ENCODE measurements at regions not wholly inside any gene's neighbourhood (a gene's known extent, or its start where the extent isn't known, plus 50 kb on each side); places are given as distances from the start of the nearest gene placed in this dataset.
A peak's percentile ranks its signal among the peaks of the same experiment; 100 is the strongest.
"Not testable (repeated sequence)": the region's sequence is repeated elsewhere in the genome, so short reads cannot be mapped to it uniquely, and the experiment has no call there.

GRCh38 chrX:39764441-39764914 lies 333.3 kb downstream of the BCOR start:
- no peak for DNase-seq (ENCODE audit: low read depth in 3 of 3)

DNA sequence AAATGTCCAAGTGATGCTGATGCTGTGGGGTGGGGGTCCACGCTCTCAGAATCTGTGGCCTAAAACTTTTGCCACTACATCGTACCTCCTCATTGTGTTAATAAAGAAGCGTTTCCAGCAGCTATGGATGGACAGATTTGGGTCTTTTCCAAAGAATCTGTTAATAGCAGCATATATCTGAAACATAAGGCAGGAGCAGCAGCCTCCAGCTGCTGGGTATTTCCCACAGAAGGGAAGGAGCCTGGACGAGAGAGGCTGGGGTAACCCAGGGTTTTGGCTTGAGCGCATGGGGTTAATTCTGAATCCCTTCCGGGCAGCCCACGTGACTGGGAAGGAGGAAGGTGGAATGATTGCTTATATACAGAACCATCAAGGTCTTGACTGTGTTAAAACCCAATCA lies 332.4 kb downstream of the BCOR start:
- no peak for DNase-seq (ENCODE audit: low read depth in 3 of 3)

DNA sequence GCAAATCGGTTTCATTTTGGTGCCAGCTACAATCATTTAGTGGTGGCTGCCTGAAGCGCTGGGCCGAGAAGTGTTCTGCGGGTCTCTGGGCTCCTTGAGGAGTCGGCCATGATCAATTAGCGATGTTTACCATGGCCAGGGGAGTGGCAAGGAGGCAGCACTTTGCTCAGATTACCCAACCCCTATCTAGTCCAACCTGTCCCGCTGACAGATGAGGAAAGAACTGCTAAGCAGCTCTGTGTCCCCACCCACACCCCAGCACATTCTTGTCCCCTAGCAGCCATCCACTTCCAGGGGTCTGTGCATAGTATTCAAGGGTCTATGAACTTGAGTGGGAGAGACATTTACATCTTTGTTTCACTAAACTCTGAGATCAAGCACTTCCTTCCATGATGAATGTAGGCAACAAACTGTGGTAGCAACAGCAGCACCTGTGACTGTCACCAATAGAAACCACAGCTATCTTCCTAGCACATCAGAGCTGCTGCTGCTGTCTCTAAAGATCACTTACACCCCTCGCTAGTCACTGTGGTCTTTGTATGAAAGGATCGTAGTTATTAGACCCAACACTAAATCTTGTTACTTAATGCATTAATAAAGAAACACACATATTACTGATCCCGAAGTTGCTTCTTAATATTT lies 331.6 kb downstream of the BCOR start:
- DNase-seq (ENCODE audit: low read depth in 3 of 3), result no peak

DNA sequence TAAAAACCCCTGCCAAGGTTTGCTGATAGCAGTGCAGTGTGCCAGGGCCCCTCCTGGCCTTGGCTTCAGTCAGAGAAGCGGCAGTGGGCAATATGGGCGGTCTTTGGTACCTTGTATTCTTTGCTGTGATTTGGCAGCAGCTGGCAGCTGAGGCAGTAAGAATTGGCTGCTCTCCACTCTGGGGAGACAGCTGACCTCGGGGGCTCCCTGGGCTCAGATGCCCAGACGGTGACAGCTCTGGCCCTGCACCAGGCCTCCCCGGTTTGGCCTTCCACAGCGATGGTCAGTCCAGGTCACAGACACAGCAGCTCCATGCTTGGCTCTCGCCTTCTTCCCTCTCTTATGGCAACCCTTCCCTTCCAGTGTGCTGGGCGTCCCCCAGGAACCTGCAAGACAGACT lies 330.9 kb downstream of the BCOR start:
- DNase-seq (ENCODE audit: low read depth in 3 of 3), result no peak

DNA sequence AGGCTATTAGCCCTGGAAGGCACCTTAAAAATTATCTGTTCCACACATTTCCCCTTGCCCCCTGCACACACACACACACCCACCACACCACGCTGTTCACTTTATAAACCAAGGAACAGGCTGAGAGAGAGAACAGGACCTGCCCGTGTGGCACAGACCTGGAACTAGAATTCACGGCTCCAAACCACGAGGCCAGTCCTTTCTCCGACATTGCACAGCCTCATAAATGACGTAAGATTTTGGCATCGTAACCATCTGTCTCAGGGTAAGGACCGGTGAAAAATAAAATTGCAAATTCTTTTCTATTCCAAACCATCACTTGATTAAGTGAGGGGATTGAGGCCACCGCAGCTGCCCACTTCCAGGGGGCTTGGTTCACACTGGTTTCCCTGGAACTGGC lies 330.3 kb downstream of the BCOR start:
- no peak for DNase-seq (ENCODE audit: low read depth in 3 of 3)

DNA sequence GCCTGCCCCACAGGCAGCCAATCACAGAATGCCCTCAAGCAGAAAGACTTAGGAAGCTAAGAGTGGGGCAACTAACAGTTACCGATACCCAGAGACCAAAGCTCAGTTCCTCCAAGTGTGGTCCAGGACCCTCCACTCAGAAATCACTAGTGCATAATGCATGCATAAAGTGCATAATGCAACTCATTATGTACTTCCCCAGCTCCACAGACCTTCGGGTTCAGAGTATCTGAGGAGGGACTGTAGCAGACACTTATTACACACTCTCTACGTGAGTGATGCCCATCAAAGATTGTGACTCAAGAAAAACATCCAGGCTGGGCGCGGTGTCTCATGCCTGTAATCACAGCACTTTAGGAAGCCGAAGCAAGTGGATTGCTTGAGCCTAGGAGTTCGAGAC lies 328.0 kb downstream of the BCOR start:
- DNase-seq (ENCODE audit: low read depth in 3 of 3), result no peak

GRCh38 chrX:39771089-39771488 lies 326.7 kb downstream of the BCOR start:
- no peak for DNase-seq (ENCODE audit: low read depth in 3 of 3)

DNA sequence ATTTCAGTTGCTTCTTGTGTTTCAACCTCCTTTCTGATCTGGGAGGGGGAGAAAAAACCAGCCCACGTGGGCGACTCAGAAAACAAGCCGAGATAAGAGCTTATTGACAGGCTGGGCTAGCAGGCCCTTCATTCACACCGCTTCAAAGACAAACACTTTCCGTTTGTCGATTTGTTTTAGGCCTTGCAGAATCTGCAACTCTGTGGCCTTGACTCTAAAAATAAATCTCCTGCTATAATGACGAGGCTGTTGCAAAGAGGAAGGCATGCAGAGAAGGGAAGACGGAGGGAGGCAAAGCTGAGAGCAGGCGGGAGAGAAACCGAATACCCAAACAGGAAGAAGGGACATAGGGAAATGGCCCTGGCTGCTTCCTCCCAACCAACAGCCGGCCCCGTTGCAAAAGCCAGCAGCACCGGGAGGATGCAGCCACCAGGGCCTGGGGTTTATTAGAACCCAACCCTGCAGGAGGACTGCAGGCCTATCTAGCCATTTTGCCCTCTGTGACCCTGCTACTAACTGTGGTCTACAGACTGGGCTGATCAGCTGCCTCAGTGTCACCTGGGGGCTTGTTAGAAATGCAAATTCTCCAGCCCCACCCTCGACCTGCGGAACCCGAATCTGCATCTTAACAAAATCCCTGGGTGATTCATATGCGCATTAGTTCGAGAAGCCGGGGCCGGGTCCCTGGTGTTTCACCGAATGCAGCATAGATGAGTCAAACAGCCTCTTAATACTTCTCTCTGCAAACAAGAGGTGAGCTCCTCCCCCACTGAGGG lies 325.5 kb downstream of the BCOR start:
- peak; percentile 36 to 57 (median 44) for DNase-seq (ENCODE audit: low read depth in 3 of 3)

GRCh38 chrX:39773150-39773549 lies 324.6 kb downstream of the BCOR start:
- DNase-seq (ENCODE audit: low read depth in 3 of 3), result no peak

DNA sequence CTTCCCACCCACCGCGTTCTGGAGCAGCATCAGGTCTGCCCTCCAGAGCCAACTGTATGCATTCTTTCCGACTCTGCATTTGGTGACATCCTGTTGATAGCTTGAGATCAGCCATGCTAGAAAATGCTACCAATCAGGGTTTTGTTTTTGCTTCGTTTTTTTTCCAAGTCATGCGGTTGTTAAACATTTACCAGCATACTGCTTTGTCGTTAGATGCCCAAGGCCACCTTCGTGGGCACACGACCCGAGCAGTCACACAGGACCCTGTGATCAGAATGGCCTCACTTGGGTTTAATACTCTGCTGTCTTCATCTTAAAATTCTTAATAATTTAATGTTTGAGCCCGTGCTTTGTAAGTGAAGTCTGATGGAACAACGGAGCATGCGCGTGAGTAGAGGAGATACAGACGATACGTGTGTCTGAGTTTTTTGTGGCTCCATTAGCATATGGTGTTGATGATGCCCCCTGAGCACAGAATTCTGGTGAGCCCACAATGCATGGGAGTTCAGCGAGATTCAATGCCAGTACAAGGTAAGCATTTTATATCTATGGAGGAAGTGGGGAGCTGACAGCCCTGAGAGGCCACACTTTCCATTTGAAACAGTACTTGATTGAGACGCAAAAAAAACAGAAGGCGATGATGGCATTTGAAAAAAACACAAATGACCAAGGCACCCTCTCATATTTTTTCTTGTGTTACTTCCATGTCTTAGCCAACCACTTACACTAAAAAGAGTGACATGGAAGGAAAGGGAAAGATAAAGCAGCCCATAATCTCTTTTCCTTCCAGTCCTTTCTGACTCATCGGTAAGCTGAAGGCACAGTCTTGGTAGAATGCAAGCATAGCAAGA lies 323.6 kb downstream of the BCOR start:
- DNase-seq (ENCODE audit: low read depth in 3 of 3), result no peak

GRCh38 chrX:39774774-39775328 lies 322.9 kb downstream of the BCOR start:
- no peak for DNase-seq (ENCODE audit: low read depth in 3 of 3)

GRCh38 chrX:39777623-39778025 lies 320.1 kb downstream of the BCOR start:
- DNase-seq (ENCODE audit: low read depth in 3 of 3), result no peak

- no peak for DNase-seq (ENCODE audit: low read depth in 3 of 3)
Measured at GRCh38 chrX:39779952-39780783, 317.6 kb downstream of the BCOR start.

GRCh38 chrX:39782276-39782675 lies 315.5 kb downstream of the BCOR start:
- no peak for DNase-seq (ENCODE audit: low read depth in 3 of 3)

- DNase-seq (ENCODE audit: low read depth in 3 of 3), result no peak
Measured at GRCh38 chrX:39787999-39788398, 309.8 kb downstream of the BCOR start.

DNA sequence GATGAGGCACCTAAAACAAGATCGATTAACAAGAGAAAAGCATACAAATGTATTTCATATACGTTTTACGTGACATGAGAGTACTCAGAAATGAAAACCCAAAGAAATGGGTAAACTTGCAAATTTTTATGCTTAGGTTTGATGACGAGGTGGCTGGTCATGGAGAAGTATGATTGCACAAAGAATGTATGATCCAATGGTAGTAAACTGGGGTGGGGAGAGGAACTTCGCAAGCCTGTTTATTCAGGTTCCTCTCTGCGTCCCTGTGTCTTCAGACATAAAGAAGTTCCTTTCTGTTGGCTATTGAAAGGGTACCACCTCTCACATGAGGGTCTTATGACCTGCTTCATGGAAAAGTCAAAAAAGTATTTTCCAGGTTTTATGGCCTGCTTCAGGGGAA lies 309.2 kb downstream of the BCOR start:
- no peak for DNase-seq (ENCODE audit: low read depth in 3 of 3)

- DNase-seq (ENCODE audit: low read depth in 3 of 3), result no peak
Measured at GRCh38 chrX:39791691-39792090, 306.1 kb downstream of the BCOR start.

- no peak for DNase-seq (ENCODE audit: low read depth in 3 of 3)
Measured at GRCh38 chrX:39795605-39796004, 302.2 kb downstream of the BCOR start.

GRCh38 chrX:39796856-39797255 lies 300.9 kb downstream of the BCOR start:
- no peak for DNase-seq (ENCODE audit: low read depth in 3 of 3)

DNA sequence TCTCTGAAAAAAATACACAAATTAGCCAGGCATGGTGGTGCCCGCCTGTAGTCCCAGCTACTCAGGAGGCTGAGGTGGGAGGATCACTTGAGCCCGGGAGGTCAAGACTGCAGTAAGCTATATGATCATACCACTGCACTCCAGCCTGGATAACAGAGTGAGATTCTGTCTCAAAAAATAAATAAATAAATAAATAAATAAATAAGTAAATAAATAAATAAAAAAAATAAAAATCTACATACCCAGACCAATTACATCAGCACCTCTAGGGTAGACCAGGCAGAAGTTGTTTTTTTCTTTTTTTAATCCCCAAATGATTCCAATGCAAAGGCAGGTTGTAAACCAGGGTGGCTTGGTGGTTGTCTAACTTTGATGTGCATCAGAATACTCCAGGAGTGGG lies 299.3 kb downstream of the BCOR start:
- DNase-seq (ENCODE audit: low read depth in 3 of 3), result not testable (repeated sequence)

GRCh38 chrX:39802354-39802753 lies 295.4 kb downstream of the BCOR start:
- no peak for DNase-seq (ENCODE audit: low read depth in 3 of 3)
